IMR-90 (cell line): ENCODE measurements at regions not wholly inside any gene's neighbourhood (a gene's known extent, or its start where the extent isn't known, plus 50 kb on each side); places are given as distances from the start of the nearest gene placed in this dataset.

Experiments used
- CTCF ChIP-seq: conservative IDR thresholded peaks from 2 replicates; pipeline ENCODE4 v1.5.1; 2012; ENCODE audit warnings: mild to moderate bottlenecking, low read depth, low read length, improper control_type of control experiment
- ELK1 ChIP-seq: fragments of 150-350 bp; IDR thresholded peaks from 2 replicates; pipeline ENCODE4 v1.6.1; 2016; ENCODE audit warnings: low read depth, mild to moderate bottlenecking, low read length, moderate library complexity, borderline replicate concordance
- NFE2L2 ChIP-seq: fragments of 150-350 bp; IDR thresholded peaks from 2 replicates; pipeline ENCODE4 v1.6.1; 2016; ENCODE audit warnings: low read depth, mild to moderate bottlenecking, low read length
- RAD21 ChIP-seq: IDR thresholded peaks from 2 replicates; pipeline ENCODE4 v1.6.1; 2012; ENCODE audit warnings: low read length, improper control_type of control experiment

- TF ChIP-seq CTCF (no peak), ELK1 (no peak), NFE2L2 (no peak), RAD21 (no peak)
Measured at GRCh38 chr13:44874176-44874575, 115.1 kb downstream of the NUFIP1 start.
